ENCODE measurements at regions not wholly inside any gene's neighbourhood (a gene's known extent, or its start where the extent isn't known, plus 50 kb on each side); places are given as distances from the start of the nearest gene placed in this dataset.

DNA sequence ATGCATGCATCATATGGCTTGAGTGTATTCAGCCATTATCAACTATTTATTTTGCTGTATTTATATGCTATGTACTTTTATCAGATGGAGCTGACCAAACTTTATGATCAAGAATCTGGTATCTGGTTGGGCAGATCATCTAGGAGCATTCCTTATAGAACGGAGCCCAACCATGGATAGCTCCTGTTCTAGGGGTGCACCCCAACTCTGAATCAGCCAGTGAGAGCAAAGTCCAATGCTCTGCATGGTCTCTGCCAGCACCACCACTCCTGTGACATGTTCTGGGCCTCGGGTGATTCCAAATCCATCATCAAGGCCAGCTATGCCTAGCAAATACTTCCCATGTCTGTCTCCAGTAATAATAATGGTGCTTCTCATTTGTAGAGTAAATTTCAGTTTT is 517.5 kb downstream of the AGTPBP1 start:
- intact Hi-C loops (cut with DNase I): no loop called here
- DNase-seq (ENCODE audit: low spot score): no peak

DNA sequence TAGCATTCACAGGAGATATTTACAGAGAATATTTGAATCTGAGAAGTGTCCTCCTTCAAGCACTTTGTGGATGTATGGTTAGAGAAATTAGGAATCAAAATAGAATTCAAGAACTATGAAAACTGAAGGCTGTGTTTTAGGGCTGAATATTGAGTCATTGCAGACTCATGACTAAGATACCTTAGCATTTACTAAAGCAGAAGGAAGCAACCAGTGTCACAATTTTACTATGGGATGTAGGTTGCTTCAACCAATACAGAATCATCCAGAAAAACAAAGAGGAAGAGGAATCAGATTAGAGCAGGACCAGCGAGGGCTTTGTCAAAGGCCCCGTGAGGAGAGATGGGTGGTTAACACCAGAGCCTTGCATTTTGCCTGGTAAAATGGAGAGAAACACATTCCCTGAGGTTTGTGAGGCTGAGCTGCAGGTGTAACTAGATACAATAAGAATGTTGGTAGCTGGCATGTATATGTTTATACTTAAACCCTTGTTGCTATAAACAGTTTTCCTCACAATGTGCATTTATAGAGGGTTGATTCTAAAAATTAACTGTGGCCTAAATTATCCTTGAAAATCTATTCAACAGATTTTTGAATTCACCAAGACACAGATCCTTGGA is 518.1 kb downstream of the AGTPBP1 start:
- no peak for DNase-seq (ENCODE audit: low spot score)
- intact Hi-C loops (cut with DNase I): no loop called here

DNA sequence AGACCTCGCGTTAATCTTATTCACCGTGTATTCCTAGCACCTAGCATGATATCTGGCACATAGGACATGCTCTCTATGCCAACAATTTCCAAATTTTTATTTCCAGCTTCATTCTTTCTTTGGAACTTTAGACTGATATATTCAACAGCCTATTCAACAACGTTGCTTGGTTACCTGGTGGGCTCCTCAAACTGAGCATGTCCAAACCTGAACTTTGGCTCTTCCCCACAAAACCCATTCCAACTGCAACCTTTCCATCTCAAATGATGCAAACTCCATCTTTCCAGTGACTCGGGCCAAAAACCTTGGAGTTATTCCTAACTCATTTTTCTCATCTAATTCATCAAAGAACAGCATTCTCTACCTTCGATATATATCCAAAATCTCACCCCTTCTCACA is 525.2 kb downstream of the AGTPBP1 start:
- intact Hi-C loops (cut with DNase I): no loop called here
- DNase-seq (ENCODE audit: low spot score): no peak

DNA sequence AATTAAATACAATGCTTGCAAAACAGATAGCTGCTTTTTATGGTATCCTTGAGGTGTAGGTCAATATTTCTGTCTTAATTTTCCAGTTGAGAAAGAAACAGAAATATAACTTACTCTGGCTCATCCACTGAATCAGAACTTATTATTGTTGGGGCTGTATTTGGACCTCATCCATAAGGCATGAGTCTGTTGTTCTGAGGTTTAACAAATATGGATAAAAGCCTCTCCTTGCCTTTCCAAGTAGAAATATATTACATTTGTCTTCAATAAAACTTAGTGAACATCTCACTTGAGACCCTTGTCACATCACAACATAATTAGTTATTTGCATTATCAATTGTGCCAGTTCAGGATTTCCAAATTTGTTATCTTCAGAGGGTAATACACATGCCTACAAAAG is 525.8 kb downstream of the AGTPBP1 start:
- intact Hi-C loops (cut with DNase I): no loop called here
- no peak for DNase-seq (ENCODE audit: low spot score)

DNA sequence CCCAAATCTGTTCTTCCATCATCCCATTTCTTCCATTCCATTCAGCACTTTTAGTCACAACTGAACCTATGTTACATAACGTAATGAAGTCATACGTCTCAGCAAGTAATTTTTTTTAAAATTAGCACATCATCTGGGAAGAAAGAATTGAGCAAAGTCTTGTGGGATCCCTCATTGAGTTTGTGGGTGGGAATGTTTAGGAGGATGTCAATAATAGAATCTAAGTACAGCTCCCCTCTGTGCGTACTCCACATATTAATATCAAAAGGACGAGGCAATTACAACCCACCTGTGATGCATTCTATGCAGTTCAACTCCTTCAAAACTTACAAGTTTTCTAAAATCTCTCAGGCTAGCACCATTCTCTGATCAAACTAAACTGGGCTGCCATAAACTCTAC is 526.3 kb downstream of the AGTPBP1 start:
- intact Hi-C loops (cut with DNase I): no loop called here

DNA sequence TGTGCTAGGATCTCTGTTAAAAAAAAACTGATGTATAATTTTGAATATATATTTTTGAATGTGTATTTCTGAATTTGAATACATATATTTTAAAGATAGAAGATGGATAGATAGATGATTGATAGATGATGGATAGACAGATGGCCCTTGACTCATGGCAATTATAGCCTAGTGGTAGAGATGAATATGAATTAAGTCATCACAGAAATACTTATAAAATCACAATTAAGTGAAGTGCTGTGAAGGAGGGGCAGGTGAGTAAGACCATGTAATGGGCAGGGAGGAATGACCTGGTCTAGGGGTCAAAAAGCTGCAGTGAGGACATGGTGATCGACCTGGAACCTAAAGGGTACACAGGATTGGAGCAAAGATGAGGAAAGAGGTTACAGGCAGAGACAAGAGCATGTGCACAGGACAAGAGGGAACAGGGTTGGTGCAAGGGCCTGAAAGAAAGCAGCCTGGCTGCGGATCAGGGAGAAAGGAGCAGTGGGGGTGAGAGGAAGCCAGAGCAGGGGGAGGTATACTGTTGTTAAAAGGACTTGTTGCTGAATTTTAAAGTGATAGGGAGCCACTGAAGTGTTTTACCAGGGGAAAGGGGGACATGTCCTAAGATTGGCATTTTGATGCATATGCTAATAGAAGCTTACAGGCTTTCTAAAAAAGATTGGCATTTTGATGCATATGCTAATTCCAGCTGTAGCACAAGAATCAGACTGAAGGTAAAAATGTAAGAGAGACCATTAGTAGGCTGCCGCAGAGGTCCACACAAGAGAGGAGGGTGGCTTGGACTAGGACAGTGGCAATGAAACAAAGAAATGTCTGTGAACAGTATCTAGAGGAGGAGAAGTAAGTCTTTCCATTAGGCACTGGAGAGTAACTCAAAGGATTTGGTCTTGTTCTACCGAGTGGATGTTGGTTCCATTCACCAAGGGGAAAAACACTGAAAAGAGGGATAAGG is 527.8 kb downstream of the AGTPBP1 start:
- DNase-seq (ENCODE audit: low spot score): no peak

More for the DNA sequence above, 526.3 kb downstream of the AGTPBP1 start:
- DNase-seq (ENCODE audit: low spot score): no peak

DNA sequence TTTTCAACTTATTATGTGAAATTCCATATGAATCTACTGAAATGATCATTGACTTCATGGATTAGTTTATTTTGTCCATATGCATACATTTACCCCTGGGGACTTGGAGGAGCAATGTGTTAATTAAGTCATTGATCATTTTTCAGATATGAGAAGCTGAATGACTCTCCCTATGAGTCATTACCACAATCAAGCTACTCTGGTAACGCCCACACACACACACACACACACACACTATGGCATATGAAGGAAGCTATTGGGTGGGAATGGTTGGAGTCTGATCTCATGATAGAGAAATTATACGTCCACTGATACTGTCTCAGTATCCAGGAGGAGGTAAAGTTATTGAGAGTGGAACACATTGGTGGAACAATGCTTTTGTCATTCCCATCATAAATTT is 528.9 kb downstream of the AGTPBP1 start:
- no peak for DNase-seq (ENCODE audit: low spot score)
- intact Hi-C loops (cut with DNase I): no loop called here

More for the DNA sequence above, 527.8 kb downstream of the AGTPBP1 start:
- intact Hi-C loops (cut with DNase I): no loop called here

DNA sequence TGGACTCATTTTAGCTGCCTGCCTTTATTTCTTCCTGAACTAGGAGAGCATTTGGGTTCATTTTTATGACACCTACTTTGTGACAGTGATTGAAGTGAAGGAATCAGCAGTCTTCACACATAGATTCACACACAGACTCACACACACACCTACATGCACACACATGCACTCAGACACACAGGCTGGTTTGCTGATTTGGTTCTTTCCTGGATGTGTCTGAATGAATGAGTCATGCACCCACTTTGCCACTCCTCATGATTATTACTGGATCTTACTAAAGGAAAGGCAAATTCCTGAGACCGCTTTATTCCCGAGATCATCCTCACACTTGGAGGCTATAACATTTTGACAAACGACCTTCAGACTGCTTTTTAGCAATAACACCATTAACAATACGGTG is 529.5 kb downstream of the AGTPBP1 start:
- DNase-seq (ENCODE audit: low spot score): no peak
- intact Hi-C loops (cut with DNase I): no loop called here

DNA sequence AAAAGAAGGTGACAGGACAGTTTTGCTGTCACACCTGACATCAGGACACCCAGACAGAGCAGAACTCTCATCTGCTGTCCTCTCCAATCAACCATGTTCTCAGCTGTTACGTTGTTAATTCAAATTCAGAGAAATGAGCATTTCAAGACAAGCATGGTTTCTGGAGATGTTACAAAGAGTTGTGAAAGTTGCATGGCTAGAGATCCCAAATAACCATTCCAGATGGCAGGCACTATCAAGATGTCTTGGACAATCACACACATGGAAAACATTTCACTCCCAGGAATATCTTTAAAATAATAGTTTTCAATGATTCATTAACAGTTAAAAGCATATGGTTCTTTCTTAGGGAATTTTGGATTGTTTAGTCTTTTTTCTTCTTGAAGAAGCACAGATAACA is 533.1 kb downstream of the AGTPBP1 start:
- DNase-seq (ENCODE audit: low spot score): no peak
- intact Hi-C loops (cut with DNase I): no loop called here

DNA sequence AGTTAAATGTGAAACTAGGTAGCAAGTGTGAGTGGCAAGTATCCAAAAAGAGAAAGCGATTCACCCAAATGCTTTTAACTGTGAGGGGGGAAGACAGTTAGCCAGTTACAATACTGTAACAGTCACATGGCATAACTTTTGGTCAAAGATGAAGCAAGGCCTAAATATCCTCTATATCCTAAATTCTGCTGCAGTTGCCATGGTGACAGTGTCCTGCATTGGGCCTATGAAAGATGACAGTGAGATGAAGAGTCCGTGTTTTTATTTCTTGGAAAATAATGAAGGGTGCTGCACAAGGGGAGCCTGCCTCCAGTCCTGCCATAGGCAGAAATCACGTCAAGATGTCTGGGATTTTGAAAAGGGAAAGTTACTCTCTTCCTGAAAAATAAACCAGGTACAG is 534.6 kb downstream of the NTRK2 start:
- no peak for DNase-seq (ENCODE audit: low spot score)
- intact Hi-C loops (cut with DNase I): no loop called here

DNA sequence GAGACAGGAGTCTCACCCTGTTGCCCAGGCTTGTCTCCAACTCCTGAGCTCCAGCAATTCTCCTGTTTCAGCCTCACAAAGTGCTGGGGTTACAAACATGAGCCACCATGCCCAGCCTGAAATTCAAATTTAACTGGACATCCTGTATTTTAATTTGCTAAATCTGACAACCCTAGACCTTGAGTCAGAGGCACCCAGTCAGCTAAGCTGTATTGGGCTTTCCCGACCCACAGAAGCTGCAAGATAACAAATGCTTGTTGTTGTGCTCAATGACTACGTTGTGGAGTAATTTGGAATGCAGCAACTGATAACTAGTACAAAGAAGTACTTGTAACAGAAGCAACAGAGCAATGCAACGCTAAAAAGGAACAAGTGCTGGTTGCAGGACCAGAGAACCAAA is 533.1 kb downstream of the NTRK2 start:
- no peak for DNase-seq (ENCODE audit: low spot score)
- intact Hi-C loops (cut with DNase I): no loop called here

DNA sequence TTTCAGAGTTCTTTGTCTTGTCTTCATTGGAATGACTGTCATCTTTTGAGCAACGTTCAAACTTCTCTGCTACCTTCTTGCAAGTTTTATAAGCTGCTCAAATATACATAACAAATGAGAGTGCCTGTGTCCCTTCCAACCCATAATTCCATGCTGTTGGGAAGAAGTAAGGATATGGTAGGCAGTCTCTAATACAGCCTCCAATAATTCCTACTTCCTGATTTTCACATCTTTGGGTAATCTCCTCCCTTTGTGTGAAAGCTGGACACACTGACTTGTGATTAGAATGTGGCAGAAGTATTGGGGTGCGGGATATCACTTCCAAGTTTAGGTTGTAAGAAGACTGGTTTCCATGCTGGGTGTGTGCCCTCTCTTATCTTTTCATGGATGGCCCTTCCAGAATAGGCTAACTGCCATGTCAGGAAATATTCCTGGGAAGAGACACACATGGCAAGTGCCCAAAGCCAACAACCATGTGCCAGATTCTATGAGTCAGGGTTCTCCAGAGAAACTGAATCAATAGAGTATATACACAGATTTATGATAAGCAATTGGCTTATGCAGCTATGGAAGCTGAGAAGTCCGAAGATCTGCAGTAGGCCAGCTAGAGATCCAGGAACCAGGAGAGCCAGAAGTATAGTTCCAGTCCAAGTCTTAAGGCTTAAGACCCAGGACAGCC is 531.3 kb downstream of the NTRK2 start:
- no peak for DNase-seq (ENCODE audit: low spot score)
- intact Hi-C loops (cut with DNase I): no loop called here

DNA sequence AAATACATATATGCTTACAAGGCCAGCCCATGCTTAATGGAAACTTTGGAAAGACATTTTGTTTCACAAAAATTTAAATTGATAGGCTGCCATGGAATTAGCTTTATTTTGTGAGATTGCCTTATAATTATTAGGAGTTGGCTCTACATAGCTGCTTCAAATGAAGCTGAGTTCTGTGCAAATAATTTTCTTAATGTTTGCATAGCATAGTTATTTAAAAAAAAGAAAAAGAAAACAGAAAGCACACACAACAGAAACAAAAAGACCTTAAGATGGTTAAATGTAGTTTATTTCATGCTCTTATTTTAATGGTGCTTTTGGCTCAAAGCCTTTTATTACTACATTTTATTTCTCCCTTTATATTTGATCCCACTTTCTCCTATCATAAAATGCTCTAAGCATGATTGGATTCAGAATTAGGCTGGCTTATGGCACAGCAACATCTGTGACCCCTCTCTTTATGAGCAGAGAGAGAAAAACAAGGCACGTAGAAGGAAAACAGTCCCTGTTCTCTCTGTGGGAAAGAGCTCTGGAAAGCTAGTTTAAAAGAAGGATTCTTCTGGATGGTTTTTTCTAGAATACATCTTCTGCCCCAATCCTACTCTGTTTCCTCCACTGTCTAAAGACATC is 530.5 kb downstream of the NTRK2 start:
- intact Hi-C loops (cut with DNase I): no loop called here
- DNase-seq (ENCODE audit: low spot score): no peak

DNA sequence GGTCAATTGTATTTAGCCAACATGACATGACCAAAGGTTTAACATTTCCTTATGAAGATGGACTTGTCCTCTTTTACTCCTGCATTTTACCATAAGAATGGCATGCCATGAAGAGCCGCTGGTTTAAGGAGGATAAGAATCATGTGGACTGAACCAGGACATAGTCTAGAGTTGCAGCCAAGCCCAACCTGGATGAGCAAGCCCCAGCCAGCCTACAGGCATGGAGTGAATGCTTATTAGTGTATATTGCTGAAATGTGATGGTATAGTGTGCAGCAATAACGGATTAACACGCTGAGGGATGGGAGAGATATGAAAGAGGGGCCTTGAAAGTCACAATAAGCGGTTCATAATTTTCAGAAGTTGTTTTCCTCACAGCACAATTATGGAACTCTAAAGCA is 523.2 kb downstream of the NTRK2 start:
- DNase-seq (ENCODE audit: low spot score): no peak
- intact Hi-C loops (cut with DNase I): no loop called here

DNA sequence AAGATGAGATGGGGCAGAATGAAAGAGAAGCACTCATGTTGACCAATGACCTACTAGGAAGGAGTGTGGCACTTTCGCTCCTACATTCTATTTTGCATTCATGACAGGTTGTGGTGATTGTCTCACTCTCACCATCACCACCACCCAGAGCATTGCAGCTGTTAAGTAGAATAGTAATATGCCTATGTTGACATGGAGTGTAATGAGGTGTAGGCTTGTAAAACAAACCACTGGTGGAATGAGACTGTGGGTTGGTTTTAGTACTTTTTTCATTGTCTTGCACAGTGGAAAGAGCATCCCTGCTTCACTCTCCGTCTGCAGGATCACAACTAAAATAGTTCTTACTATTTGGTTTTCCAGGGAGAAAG is 516.7 kb downstream of the NTRK2 start:
- intact Hi-C loops (cut with DNase I): no loop called here

DNA sequence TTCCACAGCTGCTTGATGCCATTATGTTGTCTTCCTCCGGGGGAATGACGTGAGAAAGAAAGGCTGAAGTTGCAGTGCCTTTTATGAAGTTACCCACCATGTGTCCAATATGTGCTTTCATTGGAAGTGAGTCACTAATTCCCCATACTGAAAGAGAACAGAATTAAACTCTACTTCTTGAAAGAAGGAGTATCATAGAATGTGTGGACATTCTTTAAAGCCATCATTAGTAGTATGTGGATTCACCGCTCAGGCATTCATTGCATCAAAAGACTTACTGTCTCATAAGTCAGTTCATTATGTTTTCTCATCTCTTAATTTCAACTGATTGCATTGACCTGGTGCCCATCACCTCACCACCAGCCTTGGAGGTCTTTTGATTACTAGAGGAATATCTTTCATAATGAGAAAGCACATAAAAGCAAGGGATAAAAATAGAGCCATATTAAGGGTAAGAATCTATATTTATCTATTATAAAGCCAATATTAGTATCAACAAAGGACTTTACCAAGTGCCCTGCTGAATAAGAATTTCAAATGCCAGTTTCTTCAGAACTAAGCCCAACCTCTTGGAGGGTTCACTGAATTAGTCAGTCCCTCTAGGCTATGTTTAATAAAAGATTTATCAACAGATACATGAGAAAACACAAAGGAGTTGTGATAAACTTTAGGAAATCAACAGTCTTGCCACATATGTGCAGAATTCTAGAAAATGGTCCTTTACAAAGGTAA is 516.1 kb downstream of the NTRK2 start:
- intact Hi-C loops (cut with DNase I): no loop called here
- no peak for DNase-seq (ENCODE audit: low spot score)

More for the DNA sequence above, 516.7 kb downstream of the NTRK2 start:
- no peak for DNase-seq (ENCODE audit: low spot score)

DNA sequence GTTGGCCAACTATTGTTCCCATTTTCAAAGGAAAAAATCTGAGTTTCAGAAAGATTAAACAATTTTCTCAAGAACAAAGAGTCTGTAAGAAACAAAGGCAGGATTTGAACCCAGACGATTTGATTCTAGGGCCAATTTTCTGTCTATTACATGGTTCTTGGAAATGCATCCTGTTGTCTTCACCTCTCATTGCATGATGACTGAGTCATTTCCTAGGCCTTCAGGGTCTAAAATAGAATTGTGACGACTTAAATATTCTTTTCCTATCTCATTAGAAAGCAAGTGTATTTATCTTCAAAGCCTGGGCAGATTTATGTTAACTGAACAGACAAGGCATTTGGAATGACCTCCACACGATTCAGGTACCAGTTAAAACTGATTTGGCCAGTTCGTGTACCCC is 512.9 kb downstream of the NTRK2 start:
- intact Hi-C loops (cut with DNase I): no loop called here
- DNase-seq (ENCODE audit: low spot score): no peak

DNA sequence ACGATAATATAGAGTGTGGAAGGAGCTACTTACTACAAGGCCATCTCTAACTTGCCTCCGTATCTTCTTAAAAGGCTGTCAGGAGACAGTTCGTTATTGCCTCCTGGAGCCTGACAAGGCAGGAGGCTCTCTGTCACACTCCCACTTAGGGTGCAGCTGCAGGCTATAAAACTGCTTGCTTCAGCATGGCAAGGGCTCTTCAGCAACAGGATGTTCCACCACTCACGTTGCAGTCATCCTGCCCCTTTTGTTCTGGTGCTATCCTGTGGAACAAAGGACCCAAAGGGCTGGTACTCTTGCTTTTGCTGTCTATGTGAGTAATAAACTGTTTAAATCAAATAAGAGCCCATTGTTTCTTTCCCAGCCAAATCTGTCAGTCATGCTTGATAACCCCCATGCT is 508.9 kb downstream of the NTRK2 start:
- intact Hi-C loops (cut with DNase I): no loop called here

DNA sequence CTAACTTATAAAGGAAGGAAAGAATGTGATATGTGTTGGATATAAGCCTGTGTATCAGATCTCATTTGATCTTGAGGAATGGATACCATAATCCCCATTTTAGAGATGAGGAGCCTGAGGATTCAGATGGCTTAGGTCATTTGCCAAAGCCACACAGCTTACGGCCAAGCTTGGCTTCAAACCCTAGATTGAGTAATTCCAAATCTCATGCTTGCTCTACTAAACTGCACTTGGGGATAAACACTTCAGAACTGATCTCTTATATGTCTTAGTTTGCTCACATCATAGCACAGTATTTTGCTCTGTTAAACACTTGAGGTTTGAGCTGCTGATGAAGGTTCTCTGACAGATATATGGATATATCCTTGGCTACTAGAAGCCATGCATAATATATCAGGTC is 504.4 kb downstream of the NTRK2 start:
- intact Hi-C loops (cut with DNase I): no loop called here
- DNase-seq (ENCODE audit: low spot score): no peak

More for the DNA sequence above, 508.9 kb downstream of the NTRK2 start:
- DNase-seq (ENCODE audit: low spot score): no peak
